H9 (cell line): ENCODE measurements at regions not wholly inside any gene's neighbourhood (a gene's known extent, or its start where the extent isn't known, plus 50 kb on each side); places are given as distances from the start of the nearest gene placed in this dataset.

Experiments
- DNase-seq: peaks from one replicate; pipeline ENCODE4 v3.0.0-alpha.2; 2017
- H2AFZ ChIP-seq: one replicate; pipeline ENCODE4 v1.6.1; 2013; ENCODE audit warnings: mild to moderate bottlenecking, low read length, control low read depth, moderate library complexity
- H2AK5ac ChIP-seq: 2 replicates; pipeline ENCODE4 v1.6.1; 2013; ENCODE audit warnings: low read length, control low read depth, mixed read lengths; ENCODE audit not compliant: insufficient read length
- H2BK120ac ChIP-seq: one replicate; pipeline ENCODE4 v1.6.1; 2013; ENCODE audit warnings: low read depth, mild to moderate bottlenecking, low read length, control low read depth, inconsistent platforms; ENCODE audit not compliant: poor library complexity, severe bottlenecking
- H2BK12ac ChIP-seq: 2 replicates; pipeline ENCODE4 v1.6.1; 2013; ENCODE audit warnings: low read length, control low read depth, mixed read lengths, low read depth; ENCODE audit not compliant: insufficient read length
- H2BK15ac ChIP-seq: 2 replicates; pipeline ENCODE4 v1.6.1; 2013; ENCODE audit warnings: low read depth, low read length, control low read depth
- H2BK20ac ChIP-seq: one replicate; pipeline ENCODE4 v1.6.1; 2013; ENCODE audit warnings: low read depth, mild to moderate bottlenecking, low read length, control low read depth, inconsistent platforms; ENCODE audit not compliant: poor library complexity, severe bottlenecking
- H2BK5ac ChIP-seq: 2 replicates; pipeline ENCODE4 v1.6.1; 2013; ENCODE audit warnings: low read length, control low read depth, mixed read lengths; ENCODE audit not compliant: insufficient read length
- H3K14ac ChIP-seq: 2 replicates; pipeline ENCODE4 v1.6.1; 2013; ENCODE audit warnings: low read length, control low read depth; ENCODE audit not compliant: insufficient read depth
- H3K18ac ChIP-seq: 2 replicates; pipeline ENCODE4 v1.6.1; 2013; ENCODE audit warnings: low read depth, mild to moderate bottlenecking, mixed read lengths, low read length, control low read depth; ENCODE audit not compliant: insufficient read length
- H3K23ac ChIP-seq: 2 replicates; pipeline ENCODE4 v1.6.1; 2013; ENCODE audit warnings: low read length, control low read depth, mixed read lengths, low read depth; ENCODE audit not compliant: insufficient read length
- H3K23me2 ChIP-seq: 2 replicates; pipeline ENCODE4 v1.6.1; 2013; ENCODE audit warnings: low read depth, mild to moderate bottlenecking, mixed read lengths, low read length, control low read depth; ENCODE audit not compliant: insufficient read length, poor library complexity, severe bottlenecking
- H3K27ac ChIP-seq: 2 replicates; pipeline ENCODE4 v1.5.1; 2013; ENCODE audit warnings: low read length, control low read depth, mixed read lengths, low read depth; ENCODE audit not compliant: insufficient read length
- H3K27me3 ChIP-seq: 2 replicates; pipeline ENCODE4 v1.6.1; 2013; ENCODE audit warnings: low read length, control low read depth, inconsistent platforms; ENCODE audit not compliant: insufficient read depth
- H3K4ac ChIP-seq: 2 replicates; pipeline ENCODE4 v1.6.1; 2013; ENCODE audit warnings: low read depth, mild to moderate bottlenecking, control low read depth, inconsistent platforms, low read length, moderate library complexity
- H3K4me1 ChIP-seq: 2 replicates; pipeline ENCODE4 v1.6.1; 2013; ENCODE audit warnings: low read length, control low read depth, inconsistent platforms; ENCODE audit not compliant: insufficient read depth
- H3K4me2 ChIP-seq: 2 replicates; pipeline ENCODE4 v1.6.1; 2013; ENCODE audit warnings: low read length, control low read depth, mixed read lengths; ENCODE audit not compliant: insufficient read length, insufficient read depth
- H3K56ac ChIP-seq: 2 replicates; pipeline ENCODE4 v1.6.1; 2013; ENCODE audit warnings: low read depth, mild to moderate bottlenecking, mixed read lengths, low read length, control low read depth; ENCODE audit not compliant: insufficient read length
- H3K79me1 ChIP-seq: 2 replicates; pipeline ENCODE4 v1.6.1; 2013; ENCODE audit warnings: low read depth, mild to moderate bottlenecking, moderate library complexity, low read length, control low read depth, inconsistent platforms; ENCODE audit not compliant: insufficient read depth, poor library complexity, severe bottlenecking
- H3K79me2 ChIP-seq: 2 replicates; pipeline ENCODE4 v1.6.1; 2013; ENCODE audit warnings: low read length, control low read depth, inconsistent platforms; ENCODE audit not compliant: insufficient read depth
- H3K9ac ChIP-seq: 2 replicates; pipeline ENCODE4 v1.6.1; 2013; ENCODE audit warnings: low read length, control low read depth, mixed read lengths; ENCODE audit not compliant: insufficient read length; ENCODE audit errors: extremely low read depth
- H3K9me3 ChIP-seq: one replicate; pipeline ENCODE4 v1.6.1; 2013; ENCODE audit warnings: low read depth, low read length, inconsistent platforms; ENCODE audit not compliant: control insufficient read depth
- H3T11ph ChIP-seq: one replicate; pipeline ENCODE4 v1.6.1; 2013; ENCODE audit warnings: mild to moderate bottlenecking, low read length, control low read depth, inconsistent platforms
- H4K20me1 ChIP-seq: one replicate; pipeline ENCODE4 v1.6.1; 2013; ENCODE audit not compliant: control insufficient read depth, insufficient read length, insufficient read depth
- H4K5ac ChIP-seq: 2 replicates; pipeline ENCODE4 v1.6.1; 2013; ENCODE audit warnings: low read depth, mild to moderate bottlenecking, mixed read lengths, low read length, control low read depth; ENCODE audit not compliant: insufficient read length
- H4K8ac ChIP-seq: replicated peaks from 2 replicates; pipeline ENCODE4 v1.6.1; 2013; ENCODE audit warnings: low read length, control low read depth, mixed read lengths, low read depth; ENCODE audit not compliant: insufficient read length
- H4K91ac ChIP-seq: 2 replicates; pipeline ENCODE4 v1.6.1; 2013; ENCODE audit warnings: low read depth, mild to moderate bottlenecking, moderate library complexity, mixed read lengths, low read length, control low read depth; ENCODE audit not compliant: insufficient read length
- H3K27ac Mint-ChIP-seq, 3 experiments: 2 replicates in 2 of 3; 3 replicates in 1 of 3; pipeline ENCODE4 v1.8.0; 2020 to 2021; ENCODE audit warnings: mixed read lengths in 3 of 3, mild to moderate bottlenecking in 1 of 3, moderate library complexity in 1 of 3
- H3K27me3 Mint-ChIP-seq: 2 replicates; pipeline ENCODE4 v1.8.0; 2021; ENCODE audit warnings: low read depth, mild to moderate bottlenecking, moderate library complexity, mixed read lengths
- H3K36me3 Mint-ChIP-seq, 3 experiments: 2 replicates in 2 of 3; 3 replicates in 1 of 3; pipeline ENCODE4 v1.8.0; 2020 to 2021; ENCODE audit warnings: low read depth in 3 of 3, mixed read lengths in 3 of 3; ENCODE audit not compliant: insufficient read depth in 1 of 3
- H3K4me1 Mint-ChIP-seq, 2 experiments: 2 replicates each; pipeline ENCODE4 v1.8.0; 2020; ENCODE audit warnings: mixed read lengths in 2 of 2
- H3K4me3 Mint-ChIP-seq, 2 experiments: 2 replicates in 1 of 2; 3 replicates in 1 of 2; pipeline ENCODE4 v1.8.0; 2020 to 2021; ENCODE audit warnings: mild to moderate bottlenecking in 2 of 2, mixed read lengths in 2 of 2, moderate library complexity in 1 of 2
- H3K9me3 Mint-ChIP-seq, 2 experiments: 2 replicates in 1 of 2; 3 replicates in 1 of 2; pipeline ENCODE4 v1.8.0; 2020; ENCODE audit warnings: mild to moderate bottlenecking in 2 of 2, mixed read lengths in 2 of 2, moderate library complexity in 1 of 2
- WGBS: extraction: QIAGEN DNeasy Blood & Tissue Kit; methylation state at CpG from one replicate; pipeline ENCODE4 v1.1.7; 2013; ENCODE audit warnings: missing lambda C conversion rate, low lambda C conversion rate, mixed read lengths; ENCODE audit not compliant: insufficient read length; ENCODE audit errors: extremely low coverage; 5-methylcytosine and 5-hydroxymethylcytosine counted together
- TF ChIP-seq, protein P1 (sequence below): fragments of 200-600 bp; sonication (generic); conservative IDR thresholded peaks from 3 replicates; pipeline ENCODE4 v1.8.0; 2021; ENCODE audit warnings: antibody characterized with exemption, mild to moderate bottlenecking

DNA sequence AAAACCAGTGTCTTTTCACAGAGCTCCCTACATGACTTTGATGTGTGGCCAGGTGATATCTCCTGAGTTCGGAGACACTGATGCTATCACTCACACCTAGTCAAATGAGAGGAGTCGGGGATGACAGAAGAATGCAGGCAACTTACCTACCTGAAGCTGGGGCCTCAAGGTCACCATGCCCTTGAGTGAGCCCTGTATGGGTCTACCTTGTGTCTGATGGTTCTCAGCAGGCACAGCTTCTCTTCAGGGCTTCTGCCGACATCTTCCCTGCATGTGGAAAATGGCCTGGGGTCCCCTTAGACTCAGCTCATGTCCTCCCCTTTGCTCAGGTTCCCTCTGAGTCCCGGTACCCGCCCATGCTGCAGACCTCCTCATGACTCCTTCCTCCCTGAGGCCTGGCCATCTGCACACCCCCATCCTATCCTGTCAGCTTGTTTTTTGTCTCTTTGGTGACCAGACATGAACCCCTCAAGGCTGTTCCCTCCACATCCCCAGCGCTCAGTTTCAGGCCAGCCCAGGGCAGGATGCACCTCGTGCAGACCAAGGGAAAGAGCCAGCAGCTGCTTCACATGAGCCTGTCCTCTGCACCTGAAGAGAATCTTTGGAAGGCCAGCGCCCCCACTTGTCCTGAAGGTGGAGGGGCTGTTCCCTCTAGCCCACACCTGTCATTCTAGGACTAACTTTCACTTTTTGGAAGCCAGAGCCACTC lies 74.6 kb upstream of the GDF10 start:
- Histone ChIP-seq H4K91ac (no peak overlapping the region), H2BK5ac (no peak overlapping the region), H3K27me3 (no peaks in the 10 kb centered on the region), H3K14ac (no peak overlapping the region), H2BK12ac (no peak overlapping the region), H2BK15ac (no peak overlapping the region), H3K4me2 (no peak overlapping the region), H4K5ac (no peak overlapping the region), H3K23ac (no peak overlapping the region), H3K18ac (no peak overlapping the region), H3K9ac (no peak overlapping the region), H3K4me1 (no peaks in the 10 kb centered on the region), H2BK120ac (no peak overlapping the region), H2BK20ac (no peak overlapping the region), H3K4ac (no peak overlapping the region), H3K56ac (no peak overlapping the region), H3K23me2 (no peaks in the 10 kb centered on the region), H3K27ac (no peak overlapping the region), H4K20me1 (no peaks in the 10 kb centered on the region), H3K9me3 (no peaks in the 10 kb centered on the region), H3K79me2 (no peaks in the 10 kb centered on the region), H3K79me1 (no peaks in the 10 kb centered on the region), H2AK5ac (no peak overlapping the region), H3T11ph (no peak overlapping the region), H2AFZ (no peak overlapping the region), H4K8ac (no peak overlapping the region)
- peaks cover 8% of the 10 kb centered on the region for H3K27me3 Mint-ChIP-seq
- no CpG with 5 or more reads among the region's 8 CpGs for WGBS
- peaks cover 4 to 7% of the 10 kb centered on the region in 2 experiments for H3K4me1 Mint-ChIP-seq
- H3K9me3 Mint-ChIP-seq = peaks cover 10 to 16% of the 10 kb centered on the region in 2 experiments; a peak in 4 of 5 replicates
- no peak overlapping the region; a peak in 1 of 7 replicates for H3K27ac Mint-ChIP-seq
- TF ChIP-seq, protein P1, sequence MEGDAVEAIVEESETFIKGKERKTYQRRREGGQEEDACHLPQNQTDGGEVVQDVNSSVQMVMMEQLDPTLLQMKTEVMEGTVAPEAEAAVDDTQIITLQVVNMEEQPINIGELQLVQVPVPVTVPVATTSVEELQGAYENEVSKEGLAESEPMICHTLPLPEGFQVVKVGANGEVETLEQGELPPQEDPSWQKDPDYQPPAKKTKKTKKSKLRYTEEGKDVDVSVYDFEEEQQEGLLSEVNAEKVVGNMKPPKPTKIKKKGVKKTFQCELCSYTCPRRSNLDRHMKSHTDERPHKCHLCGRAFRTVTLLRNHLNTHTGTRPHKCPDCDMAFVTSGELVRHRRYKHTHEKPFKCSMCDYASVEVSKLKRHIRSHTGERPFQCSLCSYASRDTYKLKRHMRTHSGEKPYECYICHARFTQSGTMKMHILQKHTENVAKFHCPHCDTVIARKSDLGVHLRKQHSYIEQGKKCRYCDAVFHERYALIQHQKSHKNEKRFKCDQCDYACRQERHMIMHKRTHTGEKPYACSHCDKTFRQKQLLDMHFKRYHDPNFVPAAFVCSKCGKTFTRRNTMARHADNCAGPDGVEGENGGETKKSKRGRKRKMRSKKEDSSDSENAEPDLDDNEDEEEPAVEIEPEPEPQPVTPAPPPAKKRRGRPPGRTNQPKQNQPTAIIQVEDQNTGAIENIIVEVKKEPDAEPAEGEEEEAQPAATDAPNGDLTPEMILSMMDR = peak; percentile 36; the same call in 2 of the 3 replicates
- peak; percentile 39 for DNase-seq
- peaks cover 0 to 16% (median 0%) of the 10 kb centered on the region in 3 experiments; a peak in 4 of 7 replicates for H3K36me3 Mint-ChIP-seq
- no peak overlapping the region for H3K4me3 Mint-ChIP-seq
